ENCODE measurements at regions not wholly inside any gene's neighbourhood (a gene's known extent, or its start where the extent isn't known, plus 50 kb on each side); places are given as distances from the start of the nearest gene placed in this dataset.

- DNase-seq (ENCODE audit: low read depth in 2 of 2): no peak
These were observed 325.4 kb upstream of the NPVF start for GRCh38 chr7:25553580-25554291.

- no peak for DNase-seq (ENCODE audit: low read depth in 2 of 2)
These were observed 329.2 kb upstream of the NPVF start for GRCh38 chr7:25557379-25557917.

- no peak for DNase-seq (ENCODE audit: low read depth in 2 of 2)
These were observed 329.6 kb upstream of the NPVF start for GRCh38 chr7:25557930-25558329.

GRCh38 chr7:25558605-25559004 lies 330.3 kb upstream of the NPVF start:
- DNase-seq (ENCODE audit: low read depth in 2 of 2): no peak

GRCh38 chr7:25559581-25560367 lies 331.5 kb upstream of the NPVF start:
- DNase-seq (ENCODE audit: low read depth in 2 of 2): no peak

DNA sequence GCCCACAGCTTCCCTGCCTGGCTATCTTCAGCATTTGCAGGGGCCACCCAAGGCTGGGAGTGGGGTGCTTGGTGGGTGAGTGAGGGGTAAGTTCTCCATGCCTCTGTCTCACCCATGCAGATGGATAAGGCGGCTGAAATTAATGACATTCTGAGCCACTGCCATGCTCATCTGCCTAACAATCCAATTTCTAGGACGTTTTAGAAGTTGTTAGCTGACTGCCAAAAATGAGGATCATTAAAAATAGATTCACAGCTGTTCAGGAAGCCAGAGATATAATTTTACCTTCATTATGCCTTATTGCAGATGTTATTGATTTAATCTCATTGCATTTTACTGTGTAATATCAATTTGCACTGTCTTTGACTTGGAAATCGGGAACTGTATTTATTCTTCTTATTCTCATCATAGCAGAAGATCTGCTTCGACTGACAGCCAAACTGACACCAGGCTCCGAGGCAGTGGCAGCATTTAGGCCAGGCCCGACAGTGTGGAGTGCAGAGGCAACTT lies 334.4 kb upstream of the NPVF start:
- no peak for DNase-seq (ENCODE audit: low read depth in 2 of 2)

DNA sequence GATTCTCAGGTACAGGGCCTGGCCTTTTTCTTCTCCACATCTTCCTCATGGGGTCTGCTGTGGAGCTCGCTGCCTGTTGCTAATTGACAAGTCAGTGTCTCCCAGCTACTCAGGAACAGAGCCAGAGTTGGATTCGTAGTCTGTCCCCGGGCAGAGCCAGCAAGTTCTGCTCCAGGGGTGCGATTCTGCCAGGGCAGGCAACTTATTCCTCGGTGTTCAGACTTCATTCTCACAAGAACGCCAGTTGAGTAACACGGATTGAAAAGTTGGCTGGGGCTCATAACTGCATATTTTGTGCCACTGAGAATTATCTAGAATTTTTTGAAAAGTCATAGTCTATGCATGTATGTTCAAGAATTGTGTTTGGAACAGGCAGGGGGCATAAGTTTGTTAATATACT lies 336.7 kb upstream of the NPVF start:
- DNase-seq (ENCODE audit: low read depth in 2 of 2): no peak

GRCh38 chr7:25565949-25566348 lies 337.7 kb upstream of the NPVF start:
- peak; percentile 19 to 37 for DNase-seq (ENCODE audit: low read depth in 2 of 2)

GRCh38 chr7:25567430-25567829 lies 339.1 kb upstream of the NPVF start:
- DNase-seq (ENCODE audit: low read depth in 2 of 2): no peak

DNA sequence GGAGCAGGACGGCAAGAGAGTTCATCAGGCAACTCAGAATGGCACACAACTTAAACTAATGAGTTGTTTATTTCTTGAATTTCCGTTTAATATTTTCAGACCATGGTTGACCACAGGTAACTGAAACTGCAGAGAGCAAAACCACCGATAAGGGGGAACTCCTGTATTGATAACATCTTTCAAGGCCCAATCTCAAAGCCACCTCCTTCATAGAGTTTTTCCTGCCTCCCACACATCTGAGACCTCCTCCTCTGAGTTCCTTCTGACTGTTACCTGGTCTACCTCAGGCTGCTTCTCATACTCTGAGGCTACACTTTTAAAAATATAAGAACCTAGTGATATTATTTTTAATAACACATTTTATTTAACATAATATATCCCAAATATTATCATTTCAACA lies 341.5 kb upstream of the NPVF start:
- DNase-seq (ENCODE audit: low read depth in 2 of 2): no peak

- no peak for DNase-seq (ENCODE audit: low read depth in 2 of 2)
These were observed 344.1 kb upstream of the NPVF start for GRCh38 chr7:25572423-25572822.

DNA sequence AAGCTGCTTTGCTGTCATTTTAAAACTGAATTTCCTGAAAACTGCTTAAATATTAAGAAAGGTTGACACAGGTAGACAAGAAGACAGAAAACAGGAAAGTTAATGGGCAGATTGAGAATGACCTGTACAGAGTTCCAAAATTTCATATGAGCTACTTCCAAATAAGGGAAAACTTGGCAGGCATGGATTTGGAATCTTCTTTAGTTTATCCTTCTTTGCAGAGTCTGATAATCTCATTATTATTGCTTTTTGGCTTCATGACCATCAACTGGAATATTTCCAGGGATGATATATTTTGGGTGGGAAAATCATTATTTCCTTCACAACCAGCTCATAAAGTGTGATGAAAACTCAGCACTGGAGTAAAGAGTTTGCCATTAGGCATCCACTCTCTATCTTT lies 346.5 kb upstream of the NPVF start:
- DNase-seq (ENCODE audit: low read depth in 2 of 2): no peak

- DNase-seq (ENCODE audit: low read depth in 2 of 2): no peak
These were observed 347.3 kb upstream of the NPVF start for GRCh38 chr7:25575634-25576033.

GRCh38 chr7:25578991-25579777 lies 350.9 kb upstream of the NPVF start:
- DNase-seq (ENCODE audit: low read depth in 2 of 2): no peak

GRCh38 chr7:25579778-25580075 lies 351.4 kb upstream of the NPVF start:
- DNase-seq (ENCODE audit: low read depth in 2 of 2): no peak

- DNase-seq (ENCODE audit: low read depth in 2 of 2): no peak
These were observed 351.9 kb upstream of the NPVF start for GRCh38 chr7:25580141-25580540.

GRCh38 chr7:25583621-25584020 lies 355.3 kb upstream of the NPVF start:
- DNase-seq (ENCODE audit: low read depth in 2 of 2): no peak

- DNase-seq (ENCODE audit: low read depth in 2 of 2): no peak
These were observed 356.0 kb upstream of the NPVF start for GRCh38 chr7:25584112-25584938.

- DNase-seq (ENCODE audit: low read depth in 2 of 2): no peak
These were observed 358.2 kb upstream of the NPVF start for GRCh38 chr7:25586513-25586912.

GRCh38 chr7:25594122-25594521 lies 365.8 kb upstream of the NPVF start:
- no peak for DNase-seq (ENCODE audit: low read depth in 2 of 2)

DNA sequence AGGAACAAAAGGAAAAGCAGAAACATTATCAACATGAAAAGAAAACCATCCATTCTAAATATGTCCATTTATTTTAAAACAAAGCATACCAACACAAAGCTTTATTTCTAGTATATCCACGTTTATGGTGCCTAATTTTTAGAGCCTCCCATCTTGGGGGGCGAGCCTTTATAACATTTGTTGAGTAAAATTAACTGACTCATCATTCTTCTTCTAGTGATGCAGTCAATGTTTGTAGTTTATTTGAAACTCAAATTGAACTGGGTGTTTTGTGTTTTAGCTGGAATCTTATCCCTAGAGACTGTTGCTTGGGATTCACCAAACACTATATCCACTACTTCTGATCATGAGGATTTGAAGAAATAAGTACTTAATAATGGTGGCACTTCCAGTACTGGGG lies 366.4 kb upstream of the NPVF start:
- DNase-seq (ENCODE audit: low read depth in 2 of 2): no peak

Data from activated CD8-positive, alpha-beta memory T cell treated with anti-CD3 and anti-CD28 coated beads for 4 hours (primary cell).